GM12878 (cell line): ENCODE measurements at regions not wholly inside any gene's neighbourhood (a gene's known extent, or its start where the extent isn't known, plus 50 kb on each side); places are given as distances from the start of the nearest gene placed in this dataset.

Source experiments
- ATAC-seq: fragments of 200-7000 bp; cut with Tn5 transposase; 3 replicates; pipeline ENCODE4 v1.9.1; 2020; ENCODE audit warnings: mild to moderate bottlenecking, moderate library complexity
- BruUV-seq: library from RNA; stranded (reverse); fragments of 400-500 nt; replicated peaks from 2 replicates; lab custom pipeline; 2021; lab: Mats Ljungman, UMichigan
- CTCF ChIA-PET: fragments of 300-600 bp; sonication (Branson Sonifier 250); formaldehyde crosslinking; extraction: SDS; loops from one replicate; lab custom pipeline; 2021; ENCODE audit warnings: inconsistent platforms; lab: Yijun Ruan, JAX
- POLR2A ChIA-PET: fragments of 350-600 bp; formaldehyde crosslinking; extraction: SDS; loops from one replicate; lab custom pipeline; 2021; ENCODE audit warnings: inconsistent platforms; lab: Charles Lee
- RAD21 ChIA-PET: fragments of 300-600 bp; sonication (Branson Sonifier 250); formaldehyde crosslinking; loops from one replicate; lab custom pipeline; 2023; ENCODE audit warnings: antibody characterized with exemption; ENCODE audit not compliant: unreplicated experiment; lab: Charles Lee
- SMC1A ChIA-PET: fragments of 300-600 bp; sonication (Branson Sonifier 250); formaldehyde crosslinking; loops from one replicate; lab custom pipeline; 2023; ENCODE audit not compliant: unreplicated experiment, uncharacterized antibody; lab: Charles Lee
- DNase-seq: peaks from one replicate; pipeline ENCODE4 v3.0.0-alpha.2; 2011; ENCODE audit warnings: low read depth, low spot score
- FAIRE-seq: peaks from 3 replicates; lab custom pipeline; 2011; peaks lifted over from hg19 to GRCh38; lab: Jason Lieb, UNC
- H2AFZ ChIP-seq: 2 replicates; pipeline ENCODE4 v1.6.0; 2011; ENCODE audit warnings: low read depth, low read length, control low read depth; ENCODE audit not compliant: control insufficient read depth
- H3K27ac ChIP-seq: 2 replicates; pipeline ENCODE4 v1.5.1; 2011; ENCODE audit warnings: control low read depth; ENCODE audit not compliant: control insufficient read depth, insufficient read depth
- H3K27me3 ChIP-seq, 2 experiments: replicated peaks in 1 of 2; 2 replicates each; pipeline versions ENCODE4 v1.6.0 to v1.6.1; 2011; ENCODE audit warnings: low read length in 1 of 2; ENCODE audit not compliant: control insufficient read depth in 2 of 2, insufficient read depth in 2 of 2
- H3K36me3 ChIP-seq, 2 experiments: 2 replicates each; pipeline ENCODE4 v1.5.1; 2011; ENCODE audit warnings: low read length in 1 of 2; ENCODE audit not compliant: control insufficient read depth in 2 of 2, insufficient read depth in 2 of 2
- H3K4me1 ChIP-seq: 2 replicates; pipeline ENCODE4 v1.6.1; 2011; ENCODE audit warnings: mild to moderate bottlenecking, low read length, moderate library complexity, mixed read lengths; ENCODE audit not compliant: control insufficient read depth, insufficient read depth
- H3K4me2 ChIP-seq: 2 replicates; pipeline ENCODE4 v1.6.0; 2011; ENCODE audit warnings: control low read depth; ENCODE audit not compliant: control insufficient read depth, insufficient read depth
- H3K4me3 ChIP-seq: fragments of 200-600 bp; sonication (generic); 2 replicates; pipeline ENCODE4 v1.5.1; 2016
- H3K79me2 ChIP-seq: 2 replicates; pipeline ENCODE4 v1.6.0; 2011; ENCODE audit warnings: low read length; ENCODE audit not compliant: control insufficient read depth, insufficient read depth
- H3K9ac ChIP-seq: 2 replicates; pipeline ENCODE4 v1.8.0; 2011; ENCODE audit warnings: low read length, control low read depth, mixed read lengths; ENCODE audit not compliant: control insufficient read depth, insufficient read depth
- H3K9me3 ChIP-seq: replicated peaks from 3 replicates; pipeline ENCODE4 v1.5.1; 2011; ENCODE audit warnings: mild to moderate bottlenecking, low read length; ENCODE audit not compliant: control insufficient read depth, insufficient read depth
- H4K20me1 ChIP-seq: 2 replicates; pipeline ENCODE4 v1.6.0; 2011; ENCODE audit not compliant: control insufficient read depth, insufficient read depth
- CHD1 ChIP-seq: IDR thresholded peaks from 2 replicates; pipeline ENCODE4 v1.6.1; 2012; ENCODE audit warnings: low read depth, low read length, improper control_type of control experiment
- CHD2 ChIP-seq: IDR thresholded peaks from 2 replicates; pipeline ENCODE4 v1.6.1; 2011; ENCODE audit warnings: low read depth, low read length, improper control_type of control experiment, borderline replicate concordance
- EED ChIP-seq: sonication (generic); IDR thresholded peaks from 2 replicates; pipeline ENCODE4 v1.6.1; 2016; ENCODE audit warnings: antibody characterized with exemption, low read depth
- FOS ChIP-seq: IDR thresholded peaks from 3 replicates; pipeline ENCODE4 v1.6.1; 2011; ENCODE audit warnings: borderline replicate concordance; ENCODE audit not compliant: insufficient read length; ENCODE audit errors: extremely low read depth
- FOXM1 ChIP-seq: IDR thresholded peaks from 2 replicates; pipeline ENCODE4 v1.6.1; 2012; ENCODE audit warnings: low read depth, mild to moderate bottlenecking, inconsistent platforms, low read length, moderate library complexity
- JUND ChIP-seq: IDR thresholded peaks from 2 replicates; pipeline ENCODE4 v1.6.1; 2012; ENCODE audit warnings: low read depth, mild to moderate bottlenecking, low read length, improper control_type of control experiment, moderate library complexity
- KDM1A ChIP-seq: fragments of 200-600 bp; sonication (generic); IDR thresholded peaks from 2 replicates; pipeline ENCODE4 v1.6.1; 2016; ENCODE audit warnings: borderline replicate concordance
- NBN ChIP-seq: fragments of 450-650 bp; IDR thresholded peaks from 2 replicates; pipeline ENCODE4 v1.6.1; 2016
- PAX5 ChIP-seq: IDR thresholded peaks from 2 replicates; pipeline ENCODE4 v1.6.1; 2011; ENCODE audit warnings: low read depth, low read length, borderline replicate concordance
- PAX8 ChIP-seq: fragments of 450-650 bp; IDR thresholded peaks from 2 replicates; pipeline ENCODE4 v1.6.1; 2017; ENCODE audit warnings: mild to moderate bottlenecking, moderate library complexity
- PKNOX1 ChIP-seq: fragments of 450-650 bp; IDR thresholded peaks from 2 replicates; pipeline ENCODE4 v1.6.1; 2016; ENCODE audit warnings: mild to moderate bottlenecking
- STAT3 ChIP-seq: IDR thresholded peaks from 2 replicates; pipeline ENCODE4 v1.6.1; 2011; ENCODE audit warnings: low read depth, low read length, improper control_type of control experiment
- WGBS: methylation state at CpG from one replicate; pipeline ENCODE4 v1.1.6; 2016; ENCODE audit warnings: low lambda C conversion rate; ENCODE audit not compliant: insufficient replicate concordance, insufficient coverage; ENCODE audit errors: missing lambda C conversion rate; 5-methylcytosine and 5-hydroxymethylcytosine counted together
- in situ Hi-C: fragments of 300-500 bp; cut with MboI; formaldehyde crosslinking; loops from 9 replicates; pipeline ENCODE4 v1.14.3; 2018; ENCODE audit warnings: mixed read lengths
- intact Hi-C: fragments of 100-400 bp; cut with micrococcal nuclease; formaldehyde crosslinking; loops from one replicate; pipeline ENCODE4 v1.14.2; 2022; ENCODE audit not compliant: unreplicated experiment
- TF ChIP-seq, protein P1 (sequence below): fragments of 450-650 bp; IDR thresholded peaks from 2 replicates; pipeline ENCODE4 v1.6.1; 2016; ENCODE audit warnings: mild to moderate bottlenecking

GRCh38 chr15:85871545-85871944, 76.8 kb upstream of the KLHL25 start:
- Histone ChIP-seq H3K36me3 (no peaks in the 10 kb centered on the region), H3K4me2 (peak overlapping the region; percentile 38), H4K20me1 (no peaks in the 10 kb centered on the region), H3K9me3 (no peaks in the 10 kb centered on the region), H3K4me1 (no peaks in the 10 kb centered on the region), H2AFZ (peak overlapping the region; percentile 15), H3K27ac (no peak overlapping the region), H3K9ac (no peak overlapping the region), H3K4me3 (no peak overlapping the region), H3K79me2 (no peaks in the 10 kb centered on the region), H3K27me3 (peaks cover 0 to 2% of the 10 kb centered on the region in 2 experiments; a peak in 2 of 4 replicates)
- ATAC-seq (peak; percentile 27; the same call in 2 of the 3 replicates), DNase-seq (no peak), FAIRE-seq (no peak)
- intact Hi-C loops (no loop called here), in situ Hi-C loops (no loop called here)
- ChIA-PET RAD21 (no interaction called here), SMC1A (no interaction called here), POLR2A (no interaction called here), CTCF (interaction anchor here (1.4 kb wide), 1 partner anchor 872 kb away, joined by 4 read pairs; no protein-coding TSS in a partner anchor)
- TF ChIP-seq EED: no peak
- TF ChIP-seq, protein P1, sequence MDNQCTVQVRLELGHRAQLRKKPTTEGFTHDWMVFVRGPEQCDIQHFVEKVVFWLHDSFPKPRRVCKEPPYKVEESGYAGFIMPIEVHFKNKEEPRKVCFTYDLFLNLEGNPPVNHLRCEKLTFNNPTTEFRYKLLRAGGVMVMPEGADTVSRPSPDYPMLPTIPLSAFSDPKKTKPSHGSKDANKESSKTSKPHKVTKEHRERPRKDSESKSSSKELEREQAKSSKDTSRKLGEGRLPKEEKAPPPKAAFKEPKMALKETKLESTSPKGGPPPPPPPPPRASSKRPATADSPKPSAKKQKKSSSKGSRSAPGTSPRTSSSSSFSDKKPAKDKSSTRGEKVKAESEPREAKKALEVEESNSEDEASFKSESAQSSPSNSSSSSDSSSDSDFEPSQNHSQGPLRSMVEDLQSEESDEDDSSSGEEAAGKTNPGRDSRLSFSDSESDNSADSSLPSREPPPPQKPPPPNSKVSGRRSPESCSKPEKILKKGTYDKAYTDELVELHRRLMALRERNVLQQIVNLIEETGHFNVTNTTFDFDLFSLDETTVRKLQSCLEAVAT: no peak
- TF ChIP-seq KDM1A: no peak
- no peak for TF ChIP-seq CHD2
- TF ChIP-seq PKNOX1: no peak
- no peak for TF ChIP-seq PAX8
- no peak for TF ChIP-seq FOXM1
- TF ChIP-seq JUND: no peak
- no peak for TF ChIP-seq PAX5
- no peak for TF ChIP-seq FOS
- TF ChIP-seq NBN: no peak
- no peak for TF ChIP-seq STAT3
- no peak for TF ChIP-seq CHD1
- BruUV-seq: no TSS peak
- 43% methylated on average over 8 of the region's 8 CpGs for WGBS
